Fibroblast of the aortic adventitia (primary cell): ENCODE measurements at regions not wholly inside any gene's neighbourhood (a gene's known extent, or its start where the extent isn't known, plus 50 kb on each side); places are given as distances from the start of the nearest gene placed in this dataset.
A peak's percentile ranks its signal among the peaks of the same experiment; 100 is the strongest.

ENCODE experiments used
- DNase-seq: peaks from one replicate; pipeline ENCODE4 v3.0.0-alpha.2; 2010; ENCODE audit warnings: low read depth
- H3K4me3 ChIP-seq: 2 replicates; pipeline ENCODE4 v1.5.1; 2011; ENCODE audit warnings: low read depth, mild to moderate bottlenecking, control low read depth, low read length, moderate library complexity
- CTCF ChIP-seq: IDR thresholded peaks from 2 replicates; pipeline ENCODE4 v1.5.1; 2011; ENCODE audit warnings: mild to moderate bottlenecking, low read length, control low read depth, inconsistent platforms; ENCODE audit not compliant: insufficient read depth

GRCh38 chr10:36491926-36492325, 633.5 kb upstream of the ANKRD30A start:
- H3K4me3 ChIP-seq, result no peak overlapping the region
- no peak for DNase-seq
- TF ChIP-seq CTCF, result no peak

GRCh38 chr10:36489611-36490228, 635.7 kb upstream of the ANKRD30A start:
- no peak overlapping the region for H3K4me3 ChIP-seq
- TF ChIP-seq CTCF, result no peak
- peak; percentile 93 for DNase-seq

GRCh38 chr10:36489181-36489580, 636.2 kb upstream of the ANKRD30A start:
- no peak overlapping the region for H3K4me3 ChIP-seq
- no peak for DNase-seq
- no peak for TF ChIP-seq CTCF

GRCh38 chr10:36488579-36488978, 636.8 kb upstream of the ANKRD30A start:
- no peak for DNase-seq
- H3K4me3 ChIP-seq, result no peak overlapping the region
- no peak for TF ChIP-seq CTCF

GRCh38 chr10:36479073-36479472, 646.3 kb upstream of the ANKRD30A start:
- no peak for TF ChIP-seq CTCF
- H3K4me3 ChIP-seq, result no peak overlapping the region
- no peak for DNase-seq

- no peak for TF ChIP-seq CTCF
- DNase-seq, result peak; percentile 43
- H3K4me3 ChIP-seq, result no peak overlapping the region
Observed at GRCh38 chr10:36476399-36476798, 649.0 kb upstream of the ANKRD30A start.

GRCh38 chr10:36475746-36476145, 649.7 kb upstream of the ANKRD30A start:
- DNase-seq, result no peak
- TF ChIP-seq CTCF, result no peak

More at GRCh38 chr10:36475746-36476145, 649.7 kb upstream of the ANKRD30A start:
- no peak overlapping the region for H3K4me3 ChIP-seq
